ENCODE measurements at regions not wholly inside any gene's neighbourhood (a gene's known extent, or its start where the extent isn't known, plus 50 kb on each side); places are given as distances from the start of the nearest gene placed in this dataset.

DNA sequence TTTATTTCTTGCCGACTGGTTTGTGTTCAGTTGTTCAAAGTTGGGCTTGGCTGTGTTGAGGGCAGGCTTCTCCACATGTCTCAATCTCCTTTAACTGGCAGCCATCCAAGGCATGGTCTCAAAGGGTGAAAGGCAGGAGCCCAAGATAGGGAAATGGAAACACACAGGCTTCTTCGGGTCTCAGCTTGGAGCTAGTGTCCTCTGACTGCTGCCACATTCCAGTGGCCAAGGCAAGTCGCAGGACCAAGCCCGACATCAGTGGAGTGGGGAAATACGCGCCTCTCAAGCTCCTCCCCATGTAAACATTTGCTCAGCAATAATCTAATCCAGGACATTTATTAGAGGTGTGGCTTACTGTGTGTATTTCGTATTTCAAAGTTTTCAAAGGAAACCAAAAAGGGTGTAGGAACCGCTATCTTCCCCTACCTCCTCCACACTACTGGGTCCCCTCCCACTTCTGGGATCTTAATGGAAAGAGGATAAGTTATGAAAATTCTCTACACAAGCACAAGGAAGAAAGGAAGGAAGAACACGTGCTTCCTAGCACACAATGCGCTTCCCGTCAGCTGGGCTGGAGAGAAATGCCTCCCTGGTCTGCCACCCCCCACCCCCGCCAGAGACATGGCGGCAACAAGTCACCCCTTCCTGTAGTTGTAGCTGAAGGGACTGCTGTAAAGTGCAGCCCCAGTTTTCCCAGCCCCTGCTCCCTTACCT lies 181.7 kb downstream of the FAM43A start:
- no peak overlapping the region for H3K4me3 ChIP-seq (replicated peaks; ENCODE audit: low read depth, low read length)
- peak; percentile 38 for DNase-seq (ENCODE audit: low read depth)

DNA sequence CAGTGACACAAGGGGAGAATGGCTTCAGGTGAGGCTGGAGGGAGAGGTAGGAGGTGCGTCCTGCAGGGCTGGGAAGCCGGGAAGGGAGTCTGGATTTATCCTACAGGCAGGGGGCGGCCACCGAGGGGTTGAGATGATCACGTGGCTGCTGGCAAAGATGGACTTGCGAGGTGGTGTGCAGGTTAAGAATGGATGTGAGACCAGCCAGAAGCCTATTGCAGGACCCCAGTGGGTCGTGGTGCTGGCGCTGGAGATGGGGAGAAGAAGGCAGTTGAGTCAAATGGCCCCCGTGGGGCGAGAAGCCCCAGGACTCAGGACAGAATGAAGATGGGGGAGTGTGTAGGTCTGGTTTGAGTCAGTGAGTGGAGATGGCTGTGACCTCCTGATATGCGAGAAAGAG lies 183.1 kb downstream of the FAM43A start:
- DNase-seq (ENCODE audit: low read depth), result no peak
- TF ChIP-seq, protein P1, sequence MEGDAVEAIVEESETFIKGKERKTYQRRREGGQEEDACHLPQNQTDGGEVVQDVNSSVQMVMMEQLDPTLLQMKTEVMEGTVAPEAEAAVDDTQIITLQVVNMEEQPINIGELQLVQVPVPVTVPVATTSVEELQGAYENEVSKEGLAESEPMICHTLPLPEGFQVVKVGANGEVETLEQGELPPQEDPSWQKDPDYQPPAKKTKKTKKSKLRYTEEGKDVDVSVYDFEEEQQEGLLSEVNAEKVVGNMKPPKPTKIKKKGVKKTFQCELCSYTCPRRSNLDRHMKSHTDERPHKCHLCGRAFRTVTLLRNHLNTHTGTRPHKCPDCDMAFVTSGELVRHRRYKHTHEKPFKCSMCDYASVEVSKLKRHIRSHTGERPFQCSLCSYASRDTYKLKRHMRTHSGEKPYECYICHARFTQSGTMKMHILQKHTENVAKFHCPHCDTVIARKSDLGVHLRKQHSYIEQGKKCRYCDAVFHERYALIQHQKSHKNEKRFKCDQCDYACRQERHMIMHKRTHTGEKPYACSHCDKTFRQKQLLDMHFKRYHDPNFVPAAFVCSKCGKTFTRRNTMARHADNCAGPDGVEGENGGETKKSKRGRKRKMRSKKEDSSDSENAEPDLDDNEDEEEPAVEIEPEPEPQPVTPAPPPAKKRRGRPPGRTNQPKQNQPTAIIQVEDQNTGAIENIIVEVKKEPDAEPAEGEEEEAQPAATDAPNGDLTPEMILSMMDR (IDR thresholded peaks at IDR 0.05; ENCODE audit: low read length, missing control alignments), result no peak
- H3K4me3 ChIP-seq (replicated peaks; ENCODE audit: low read depth, low read length), result no peak overlapping the region

More for the DNA sequence above, 181.7 kb downstream of the FAM43A start:
- TF ChIP-seq, protein P1 (IDR thresholded peaks at IDR 0.05; ENCODE audit: low read length, missing control alignments), result no peak

DNA sequence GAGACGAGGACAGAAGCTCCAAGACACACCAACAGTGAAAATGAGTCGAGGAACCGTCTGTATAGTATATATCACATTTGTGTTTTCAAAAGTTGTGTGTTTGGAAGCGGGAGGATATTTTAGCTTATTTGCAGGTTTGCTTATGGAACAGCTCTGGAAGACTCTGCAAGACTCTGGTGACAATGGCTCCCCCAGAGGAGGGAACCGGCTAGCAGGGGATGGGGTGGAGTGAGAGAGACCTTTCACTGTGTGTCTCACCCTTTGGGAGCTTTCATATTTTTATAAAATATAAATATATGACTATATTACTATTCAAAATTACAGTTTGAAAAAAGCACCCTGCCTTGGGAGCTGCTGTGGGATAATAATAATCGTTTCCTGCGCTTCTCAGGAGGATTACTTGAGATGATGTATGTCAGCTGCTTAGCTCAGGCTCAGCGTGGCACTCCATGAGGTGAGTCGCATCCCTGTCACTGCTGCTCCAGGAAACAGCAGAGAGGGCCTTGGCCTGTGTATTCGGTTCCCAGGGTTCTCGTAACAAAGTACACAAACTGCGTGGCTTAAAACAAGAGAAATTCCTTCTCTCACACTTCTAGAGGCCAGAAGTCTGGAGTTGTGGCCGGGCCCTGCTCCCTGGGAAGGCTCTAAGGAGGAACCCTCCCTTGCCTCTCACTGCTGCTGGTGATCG lies 183.9 kb downstream of the FAM43A start:
- no peak overlapping the region for H3K4me3 ChIP-seq (replicated peaks; ENCODE audit: low read depth, low read length)
- TF ChIP-seq, protein P1 (IDR thresholded peaks at IDR 0.05; ENCODE audit: low read length, missing control alignments), result peak; percentile 17
- DNase-seq (ENCODE audit: low read depth), result peak; percentile 62

DNA sequence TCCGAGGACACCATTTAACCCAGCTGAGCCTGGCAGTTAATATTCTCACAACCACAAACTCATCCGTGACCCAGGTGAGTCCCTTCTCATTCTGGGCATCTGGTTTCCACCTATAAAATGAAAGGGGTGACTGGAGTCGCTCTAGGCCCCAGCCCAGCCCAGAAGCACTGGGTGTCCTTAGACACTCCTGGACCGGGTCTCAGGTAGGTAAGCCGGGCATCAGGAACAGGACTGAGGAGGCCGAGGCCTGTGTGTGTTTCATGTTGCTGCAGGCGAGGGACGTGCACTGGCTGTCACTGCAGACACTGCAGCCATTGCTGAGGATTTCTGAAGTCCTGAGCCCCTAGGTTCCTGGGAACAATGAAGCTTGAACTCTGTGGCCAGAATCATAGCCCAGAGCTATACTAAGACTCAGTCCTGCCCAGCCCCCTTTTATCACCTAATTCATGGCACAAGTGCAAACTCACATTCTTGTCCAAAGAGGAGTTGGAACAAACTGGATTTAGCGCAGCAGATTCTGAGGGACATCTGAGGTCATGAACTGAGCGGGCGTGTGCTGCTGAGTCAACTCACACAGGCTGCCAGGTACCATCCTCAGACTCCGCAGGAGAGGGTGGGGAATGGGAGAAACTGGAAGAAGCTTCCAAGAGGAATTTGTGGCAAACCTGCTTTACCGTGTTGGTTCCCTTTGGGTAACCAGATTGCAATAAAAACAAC lies 184.9 kb downstream of the FAM43A start:
- TF ChIP-seq, protein P1 (IDR thresholded peaks at IDR 0.05; ENCODE audit: low read length, missing control alignments), result no peak
- peak; percentile 50 for DNase-seq (ENCODE audit: low read depth)
- H3K4me3 ChIP-seq (replicated peaks; ENCODE audit: low read depth, low read length), result no peak overlapping the region

DNA sequence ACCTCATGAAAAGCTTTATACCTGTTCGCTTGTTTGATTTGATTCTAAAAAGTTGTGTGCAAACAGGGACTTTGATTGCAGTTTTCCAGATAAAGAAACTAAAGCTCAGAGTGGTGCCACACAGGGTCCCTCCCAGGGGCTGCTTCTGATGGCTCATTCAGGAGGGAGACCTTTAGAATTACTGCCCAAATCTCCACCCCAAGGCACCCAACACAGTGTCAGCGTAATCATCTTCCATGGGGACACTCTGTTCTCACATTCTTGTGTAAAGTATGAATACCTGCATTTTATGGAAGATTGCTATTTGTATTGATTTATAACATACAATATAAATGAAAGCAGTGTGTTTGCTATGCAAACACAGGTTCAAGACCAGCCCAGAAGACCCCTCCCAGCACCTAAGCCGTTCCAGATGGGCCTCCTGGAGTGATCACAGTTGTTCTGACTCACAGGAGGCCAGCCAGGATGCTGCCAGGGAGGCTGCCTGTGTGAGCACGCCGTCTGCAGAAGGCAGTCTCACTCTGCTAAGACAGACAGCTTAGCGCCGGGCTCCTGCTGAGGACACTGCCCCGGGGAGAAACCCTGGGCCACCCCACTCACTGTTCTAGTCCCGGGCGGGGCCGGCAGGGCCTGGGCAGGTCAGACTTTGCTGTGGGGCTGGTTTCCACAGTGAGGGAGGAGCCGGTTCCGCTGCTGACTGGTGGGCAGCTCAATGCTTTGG lies 185.6 kb downstream of the FAM43A start:
- H3K4me3 ChIP-seq (replicated peaks; ENCODE audit: low read depth, low read length), result no peak overlapping the region
- TF ChIP-seq, protein P1 (IDR thresholded peaks at IDR 0.05; ENCODE audit: low read length, missing control alignments), result no peak
- peak; percentile 85 for DNase-seq (ENCODE audit: low read depth)

DNA sequence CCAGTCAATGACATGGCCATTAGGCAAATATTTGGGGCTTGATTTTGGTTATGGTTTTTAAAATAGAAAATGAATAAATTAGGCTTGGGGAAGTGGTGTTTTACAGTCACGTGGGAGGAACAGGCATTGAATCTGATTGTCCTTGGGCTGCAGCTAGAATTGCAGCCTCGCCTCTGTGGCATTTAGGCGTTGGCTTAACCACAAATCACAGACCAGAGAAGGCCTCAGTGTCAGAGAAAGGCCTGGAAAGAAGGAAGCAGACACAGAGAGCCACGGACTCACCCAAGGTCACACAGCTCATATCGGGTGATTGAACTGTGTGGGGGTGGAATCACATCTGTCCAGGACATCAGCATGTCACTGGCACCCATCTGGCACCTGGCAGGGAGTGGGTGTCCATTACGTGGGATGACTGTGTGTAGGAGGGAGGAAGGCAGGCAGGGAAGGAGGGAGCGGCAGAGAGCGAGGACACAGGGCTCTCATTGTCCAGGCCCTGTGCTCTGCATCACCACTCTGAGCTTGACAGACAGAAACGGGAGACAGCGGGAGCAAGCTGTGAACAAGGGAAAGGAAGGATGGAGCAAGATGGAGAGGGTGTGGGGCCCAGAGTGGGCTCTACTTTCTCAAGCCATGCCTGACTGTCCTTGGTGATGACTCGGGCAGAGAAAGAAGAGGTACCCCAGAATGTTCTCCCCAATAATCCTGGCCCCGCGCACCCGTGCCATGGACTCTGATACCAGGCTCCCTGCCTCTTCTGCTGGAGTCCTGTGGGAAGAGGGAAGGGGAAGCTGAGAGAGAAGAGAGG lies 186.4 kb downstream of the FAM43A start:
- TF ChIP-seq, protein P1 (IDR thresholded peaks at IDR 0.05; ENCODE audit: low read length, missing control alignments), result no peak
- DNase-seq (ENCODE audit: low read depth), result peak; percentile 36
- no peak overlapping the region for H3K4me3 ChIP-seq (replicated peaks; ENCODE audit: low read depth, low read length)

Data from fibroblast of pulmonary artery (primary cell).